ENCODE measurements at regions not wholly inside any gene's neighbourhood (a gene's known extent, or its start where the extent isn't known, plus 50 kb on each side); places are given as distances from the start of the nearest gene placed in this dataset.

DNA sequence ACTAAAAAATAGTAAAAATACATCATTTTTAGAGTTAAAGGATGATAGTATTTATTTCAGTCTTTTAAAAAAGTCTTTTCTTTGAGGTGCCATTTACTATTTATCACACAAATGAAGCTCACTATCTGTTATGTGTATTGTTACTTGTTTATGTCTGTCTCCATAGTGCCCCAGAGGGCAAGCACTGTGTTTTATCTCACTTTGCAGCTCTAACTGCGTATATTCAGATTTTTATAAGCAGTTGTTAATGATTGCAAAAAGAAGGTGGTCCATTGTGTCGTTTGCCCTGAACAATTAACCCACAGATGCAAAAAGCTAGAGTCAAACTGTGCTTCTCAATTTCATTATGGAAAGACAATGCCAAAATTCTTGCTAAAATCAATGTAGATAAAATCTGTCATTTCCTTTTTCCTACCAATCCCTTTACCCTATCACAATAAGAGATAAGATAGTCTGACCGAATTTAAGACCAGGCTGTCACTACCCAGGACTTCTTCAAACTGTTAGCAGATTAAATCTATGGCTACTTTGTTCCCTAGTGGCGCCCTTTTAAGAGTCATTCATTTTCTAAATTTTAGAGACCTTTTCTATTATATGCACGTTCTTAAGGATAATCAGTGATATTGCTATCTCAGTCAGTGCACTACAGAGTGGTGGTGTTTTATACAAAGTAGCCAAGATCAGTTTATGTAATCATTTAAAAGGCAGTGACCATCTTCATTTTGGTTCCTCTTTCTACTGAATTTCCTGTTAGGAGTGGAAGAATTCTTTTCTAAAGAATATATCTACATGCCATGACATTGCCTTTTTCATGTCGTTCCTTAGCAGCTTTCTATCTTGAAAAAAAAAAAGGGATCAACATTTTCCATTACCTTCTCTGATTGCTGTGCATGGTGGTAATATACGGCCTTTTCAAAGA lies 133.1 kb upstream of the PRDM1 start:
- POLR2A ChIA-PET, result interaction anchor here (0.7 kb wide), 1 partner anchor 12 kb away, joined by 3 read pairs; no protein-coding TSS in a partner anchor
- H3K36me3 ChIP-seq (ENCODE audit: insufficient read depth, low read length), result no peaks in the 10 kb centered on the region
- no peaks in the 10 kb centered on the region for H3K9me3 ChIP-seq (ENCODE audit: control insufficient read depth in 1 of 2, insufficient read depth in 1 of 2, low read length in 2 of 2)

DNA sequence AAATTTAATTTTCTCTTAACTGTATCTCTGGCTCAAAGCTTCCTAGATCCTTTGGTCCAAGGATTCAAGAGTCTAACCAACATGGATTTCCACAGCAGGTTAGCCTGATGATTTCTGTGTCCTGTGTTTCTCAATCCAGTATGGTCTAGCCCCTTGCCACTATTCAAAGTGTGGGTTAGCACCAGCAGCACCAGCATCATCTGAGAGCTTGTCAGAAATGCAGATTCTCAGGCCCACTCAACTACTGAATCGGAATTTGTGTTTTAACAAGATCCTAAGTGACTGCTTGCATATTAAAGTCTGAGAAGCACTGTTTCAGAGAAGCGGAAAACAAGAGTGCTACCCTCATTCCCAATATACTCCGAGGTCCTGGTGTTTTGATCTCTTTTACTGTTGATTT lies 133.8 kb upstream of the PRDM1 start:
- Mint-ChIP-seq H3K4me1 (ENCODE audit: low read depth) (no peaks in the 10 kb centered on the region), H3K27me3 (peaks cover 8% of the 10 kb centered on the region), H3K4me3 (no peak overlapping the region), H3K9me3 (no peaks in the 10 kb centered on the region), H3K36me3 (ENCODE audit: low read depth) (no peaks in the 10 kb centered on the region), H3K27ac (no peak overlapping the region)
- ATAC-seq (ENCODE audit: poor library complexity), result no peak
- Histone ChIP-seq H3K4me3 (ENCODE audit: low read length) (no peak overlapping the region), H3K27me3 (ENCODE audit: control insufficient read depth in 1 of 2, insufficient read depth in 2 of 2, low read length in 2 of 2) (no peaks in the 10 kb centered on the region), H3K9me3 (ENCODE audit: control insufficient read depth in 1 of 2, insufficient read depth in 1 of 2, low read length in 2 of 2) (no peaks in the 10 kb centered on the region), H3K4me1 (ENCODE audit: insufficient read depth, low read length) (no peaks in the 10 kb centered on the region), H3K36me3 (ENCODE audit: insufficient read depth, low read length) (no peaks in the 10 kb centered on the region), H3K27ac (ENCODE audit: low read depth in 1 of 2, low read length in 2 of 2) (no peak overlapping the region)
- DNase-seq, result no peak
- TF ChIP-seq, protein P1, sequence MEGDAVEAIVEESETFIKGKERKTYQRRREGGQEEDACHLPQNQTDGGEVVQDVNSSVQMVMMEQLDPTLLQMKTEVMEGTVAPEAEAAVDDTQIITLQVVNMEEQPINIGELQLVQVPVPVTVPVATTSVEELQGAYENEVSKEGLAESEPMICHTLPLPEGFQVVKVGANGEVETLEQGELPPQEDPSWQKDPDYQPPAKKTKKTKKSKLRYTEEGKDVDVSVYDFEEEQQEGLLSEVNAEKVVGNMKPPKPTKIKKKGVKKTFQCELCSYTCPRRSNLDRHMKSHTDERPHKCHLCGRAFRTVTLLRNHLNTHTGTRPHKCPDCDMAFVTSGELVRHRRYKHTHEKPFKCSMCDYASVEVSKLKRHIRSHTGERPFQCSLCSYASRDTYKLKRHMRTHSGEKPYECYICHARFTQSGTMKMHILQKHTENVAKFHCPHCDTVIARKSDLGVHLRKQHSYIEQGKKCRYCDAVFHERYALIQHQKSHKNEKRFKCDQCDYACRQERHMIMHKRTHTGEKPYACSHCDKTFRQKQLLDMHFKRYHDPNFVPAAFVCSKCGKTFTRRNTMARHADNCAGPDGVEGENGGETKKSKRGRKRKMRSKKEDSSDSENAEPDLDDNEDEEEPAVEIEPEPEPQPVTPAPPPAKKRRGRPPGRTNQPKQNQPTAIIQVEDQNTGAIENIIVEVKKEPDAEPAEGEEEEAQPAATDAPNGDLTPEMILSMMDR (IDR thresholded peaks at IDR 0.05), result no peak
- ChIA-PET CTCF (no interaction called here), POLR2A (interaction anchor here (0.6 kb wide), 1 partner anchor 335 kb away, joined by 3 read pairs; no protein-coding TSS in a partner anchor)
- intact Hi-C loops (cut with DNase I, micrococcal nuclease), result no loop called here

More for the DNA sequence above, 133.1 kb upstream of the PRDM1 start:
- CTCF ChIA-PET, result no interaction called here
- no peaks in the 10 kb centered on the region for H3K4me1 Mint-ChIP-seq (ENCODE audit: low read depth)
- H3K4me3 Mint-ChIP-seq, result no peak overlapping the region
- DNase-seq, result no peak
- Histone ChIP-seq H3K27ac (ENCODE audit: low read depth in 1 of 2, low read length in 2 of 2) (no peak overlapping the region), H3K4me3 (ENCODE audit: low read length) (no peak overlapping the region), H3K27me3 (ENCODE audit: control insufficient read depth in 1 of 2, insufficient read depth in 2 of 2, low read length in 2 of 2) (no peaks in the 10 kb centered on the region), H3K4me1 (ENCODE audit: insufficient read depth, low read length) (no peaks in the 10 kb centered on the region)
- ATAC-seq (ENCODE audit: poor library complexity), result no peak
- peaks cover 8% of the 10 kb centered on the region for H3K27me3 Mint-ChIP-seq
- no peaks in the 10 kb centered on the region for H3K9me3 Mint-ChIP-seq
- intact Hi-C loops (cut with DNase I, micrococcal nuclease), result no loop called here
- TF ChIP-seq, protein P1 (IDR thresholded peaks at IDR 0.05), result no peak
- no peak overlapping the region for H3K27ac Mint-ChIP-seq
- no peaks in the 10 kb centered on the region for H3K36me3 Mint-ChIP-seq (ENCODE audit: low read depth)

DNA sequence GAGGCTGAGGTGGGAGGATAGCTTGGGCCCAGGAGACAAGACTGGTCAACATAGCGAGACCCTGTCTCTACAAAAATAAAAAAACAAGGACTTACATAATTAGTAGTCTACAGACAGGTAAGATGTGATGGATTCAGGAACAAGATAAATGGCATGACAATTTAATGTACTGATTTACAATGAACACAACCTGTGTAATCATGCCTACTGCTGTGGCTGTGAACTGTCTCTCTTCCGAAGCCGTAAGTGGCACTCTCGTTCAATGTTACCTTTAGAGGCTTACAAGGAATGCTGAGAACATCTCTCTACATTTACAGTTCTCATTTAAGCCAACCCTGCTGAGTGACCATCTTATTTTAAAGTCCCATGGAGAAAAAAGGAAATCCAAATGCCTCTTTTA lies 134.8 kb upstream of the PRDM1 start:
- H3K4me3 Mint-ChIP-seq, result no peak overlapping the region
- H3K36me3 Mint-ChIP-seq (ENCODE audit: low read depth), result no peaks in the 10 kb centered on the region
- POLR2A ChIA-PET, result no interaction called here
- H3K27ac Mint-ChIP-seq, result no peak overlapping the region
- no peaks in the 10 kb centered on the region for H3K9me3 Mint-ChIP-seq
- no peaks in the 10 kb centered on the region for H3K4me1 Mint-ChIP-seq (ENCODE audit: low read depth)
- Histone ChIP-seq H3K9me3 (ENCODE audit: control insufficient read depth in 1 of 2, insufficient read depth in 1 of 2, low read length in 2 of 2) (no peaks in the 10 kb centered on the region), H3K27me3 (ENCODE audit: control insufficient read depth in 1 of 2, insufficient read depth in 2 of 2, low read length in 2 of 2) (no peaks in the 10 kb centered on the region), H3K4me3 (ENCODE audit: low read length) (no peak overlapping the region), H3K36me3 (ENCODE audit: insufficient read depth, low read length) (no peaks in the 10 kb centered on the region), H3K4me1 (ENCODE audit: insufficient read depth, low read length) (no peaks in the 10 kb centered on the region), H3K27ac (ENCODE audit: low read depth in 1 of 2, low read length in 2 of 2) (no peak overlapping the region)
- ATAC-seq (ENCODE audit: poor library complexity), result no peak
- TF ChIP-seq, protein P1 (IDR thresholded peaks at IDR 0.05), result no peak
- no peak for DNase-seq
- H3K27me3 Mint-ChIP-seq, result peaks cover 8% of the 10 kb centered on the region
- CTCF ChIA-PET, result interaction anchor here (0.8 kb wide), 1 partner anchor 277 kb away, joined by 3 read pairs; no protein-coding TSS in a partner anchor
- intact Hi-C loops (cut with DNase I, micrococcal nuclease), result no loop called here
